ENCODE measurements at regions not wholly inside any gene's neighbourhood (a gene's known extent, or its start where the extent isn't known, plus 50 kb on each side); places are given as distances from the start of the nearest gene placed in this dataset.
"Not testable (repeated sequence)": the region's sequence is repeated elsewhere in the genome, so short reads cannot be mapped to it uniquely, and the experiment has no call there.

DNA sequence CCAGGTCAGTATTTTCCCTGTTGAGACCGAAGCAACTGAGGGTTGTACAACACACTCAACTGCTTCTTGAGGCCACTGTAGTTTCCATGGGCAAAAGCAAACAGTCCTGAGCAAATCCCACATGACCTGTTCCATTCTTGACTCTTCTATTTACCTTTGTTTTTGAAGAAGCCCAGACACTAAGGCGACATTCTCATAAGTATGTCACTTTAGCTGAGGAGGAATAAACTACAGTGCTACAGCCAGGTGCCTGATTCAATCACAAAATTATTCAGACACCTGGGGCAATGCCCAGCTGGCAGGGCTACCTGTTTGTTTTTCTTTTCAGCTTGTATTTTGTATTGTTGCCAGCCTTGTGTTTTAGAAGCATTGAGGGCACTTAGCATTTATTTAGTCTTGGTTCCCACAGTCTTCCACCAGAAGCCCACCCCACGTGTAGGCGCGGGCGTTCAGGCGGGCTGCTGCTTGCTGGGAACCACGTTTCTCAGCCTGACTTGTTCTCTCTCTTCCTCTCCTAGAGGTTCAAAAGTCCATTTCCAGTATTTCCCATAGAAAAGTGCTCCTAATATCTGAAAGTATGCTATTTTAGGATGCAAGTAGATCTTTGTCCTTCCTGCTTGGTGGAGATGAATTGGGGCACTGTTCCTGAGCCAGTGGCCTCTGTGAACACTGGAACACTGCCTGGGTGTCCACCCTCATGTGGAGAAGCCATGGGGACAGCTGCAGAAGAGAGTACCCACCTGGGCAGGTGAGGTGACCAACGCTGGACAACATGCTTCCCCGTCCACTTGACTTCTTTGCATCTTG, 99.0 kb upstream of the COPS8 start:
- ATAC-seq (no peak), DNase-seq (no peak)
- Mint-ChIP-seq H3K27me3 (ENCODE audit: low read depth) (peaks cover 16% of the 10 kb centered on the region), H3K9me3 (peaks cover 7% of the 10 kb centered on the region), H3K36me3 (ENCODE audit: insufficient read depth) (no peaks in the 10 kb centered on the region), H3K4me3 (no peak overlapping the region), H3K4me1 (ENCODE audit: low read depth) (no peaks in the 10 kb centered on the region)

DNA sequence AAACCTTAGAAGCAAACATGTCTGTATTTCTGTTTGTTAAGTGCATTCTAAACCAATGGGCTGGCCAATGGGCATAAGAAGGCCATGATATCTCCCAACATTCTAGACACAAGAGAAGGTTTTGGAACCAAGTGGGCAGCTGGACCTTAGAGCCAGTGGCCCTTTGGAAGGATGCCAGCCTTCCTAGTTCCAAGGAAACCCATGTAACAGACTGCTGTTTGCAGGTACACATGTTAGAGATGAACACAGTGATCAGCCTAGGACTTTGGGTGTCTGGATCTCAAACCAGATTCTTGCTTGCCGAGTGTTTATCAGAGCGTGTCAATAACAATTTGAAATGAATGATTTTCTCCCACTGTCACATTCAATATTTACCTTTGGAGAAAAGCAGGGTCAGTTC, 97.5 kb upstream of the COPS8 start:
- DNase-seq (no peak), ATAC-seq (no peak)
- no peaks in the 10 kb centered on the region for H3K4me1 Mint-ChIP-seq (ENCODE audit: low read depth)
- no peaks in the 10 kb centered on the region for H3K36me3 Mint-ChIP-seq (ENCODE audit: insufficient read depth)
- no peak overlapping the region for H3K4me3 Mint-ChIP-seq
- H3K9me3 Mint-ChIP-seq, result no peaks in the 10 kb centered on the region
- peaks cover 22% of the 10 kb centered on the region for H3K27me3 Mint-ChIP-seq (ENCODE audit: low read depth)

- Mint-ChIP-seq H3K4me3 (no peak overlapping the region), H3K4me1 (ENCODE audit: low read depth) (no peaks in the 10 kb centered on the region), H3K36me3 (ENCODE audit: insufficient read depth) (no peaks in the 10 kb centered on the region), H3K27me3 (ENCODE audit: low read depth) (peaks cover 24% of the 10 kb centered on the region), H3K9me3 (no peaks in the 10 kb centered on the region)
- no peak for ATAC-seq
- DNase-seq, result no peak
Observed at GRCh38 chr2:236988690-236989624, 96.7 kb upstream of the COPS8 start.

DNA sequence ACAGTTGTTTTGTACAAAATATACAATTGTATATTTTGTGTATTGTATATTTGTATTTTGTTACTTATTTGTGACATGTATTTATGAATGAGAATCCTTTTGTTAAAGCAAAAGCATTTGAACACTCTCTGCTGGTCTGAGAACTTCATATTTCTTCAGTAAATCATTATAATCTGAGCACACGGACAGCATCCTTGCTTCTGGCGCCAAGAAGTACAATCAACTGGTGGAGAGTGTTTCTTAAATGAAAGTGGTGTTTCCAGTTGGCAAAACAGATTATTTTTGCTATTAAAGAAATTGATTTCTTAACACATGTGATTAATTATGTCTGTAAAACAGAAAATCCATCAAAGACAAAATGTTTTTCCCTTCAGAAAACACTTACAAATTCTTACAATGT, 95.1 kb upstream of the COPS8 start:
- ATAC-seq, result no peak
- no peak for DNase-seq
- Mint-ChIP-seq H3K36me3 (ENCODE audit: insufficient read depth) (no peaks in the 10 kb centered on the region), H3K4me1 (ENCODE audit: low read depth) (no peaks in the 10 kb centered on the region), H3K9me3 (no peaks in the 10 kb centered on the region), H3K27me3 (ENCODE audit: low read depth) (peaks cover 33% of the 10 kb centered on the region), H3K4me3 (no peak overlapping the region)

GRCh38 chr2:236991874-236992273, 93.8 kb upstream of the COPS8 start:
- H3K4me3 Mint-ChIP-seq, result no peak overlapping the region
- ATAC-seq, result no peak
- no peaks in the 10 kb centered on the region for H3K4me1 Mint-ChIP-seq (ENCODE audit: low read depth)
- DNase-seq, result no peak
- no peaks in the 10 kb centered on the region for H3K9me3 Mint-ChIP-seq
- no peaks in the 10 kb centered on the region for H3K36me3 Mint-ChIP-seq (ENCODE audit: insufficient read depth)
- peaks cover 39% of the 10 kb centered on the region for H3K27me3 Mint-ChIP-seq (ENCODE audit: low read depth)

DNA sequence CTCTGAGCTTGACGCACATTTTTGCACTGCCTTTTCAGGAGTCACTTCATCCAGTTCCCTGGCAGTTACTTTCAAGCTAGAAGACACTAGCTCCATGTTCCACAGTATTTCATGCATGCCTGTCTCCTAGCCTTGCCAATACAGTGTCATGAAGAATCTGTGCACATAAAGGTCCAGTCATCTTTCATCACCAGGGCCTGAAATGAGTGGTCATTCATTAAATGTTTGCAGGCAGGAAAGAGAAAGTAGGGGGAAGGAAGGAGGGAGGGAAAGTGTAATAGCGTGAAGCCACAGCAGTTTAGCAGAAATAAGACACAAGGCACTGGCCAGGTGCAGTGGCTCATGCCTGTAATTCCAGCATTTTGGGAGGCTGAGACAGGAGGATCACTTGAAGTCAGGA, 92.4 kb upstream of the COPS8 start:
- no peak for ATAC-seq
- no peaks in the 10 kb centered on the region for H3K4me1 Mint-ChIP-seq (ENCODE audit: low read depth)
- H3K4me3 Mint-ChIP-seq, result no peak overlapping the region

DNA sequence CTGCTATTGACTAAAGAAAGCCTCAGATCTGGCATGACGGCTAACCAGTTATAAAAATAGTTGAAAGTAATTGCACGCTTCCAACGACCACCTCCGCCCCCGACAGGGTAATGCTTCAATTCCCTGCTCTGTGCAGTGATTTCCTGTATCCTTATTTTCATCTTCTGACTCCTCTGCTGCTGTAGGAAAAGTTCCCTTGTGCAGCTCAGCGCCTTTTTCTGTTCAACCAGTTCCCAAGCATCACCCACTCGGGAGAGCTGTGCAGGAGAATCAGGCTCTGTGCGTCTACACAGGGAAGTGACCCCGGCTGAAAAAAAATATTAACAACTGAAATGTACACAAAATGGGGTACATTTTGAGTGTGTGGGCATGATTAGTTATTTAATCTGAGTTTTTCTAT, 91.3 kb upstream of the COPS8 start:
- ATAC-seq, result no peak
- H3K27me3 Mint-ChIP-seq (ENCODE audit: low read depth), result peaks cover 33% of the 10 kb centered on the region
- no peak overlapping the region for H3K4me3 Mint-ChIP-seq

More for the DNA sequence above, 92.4 kb upstream of the COPS8 start:
- DNase-seq, result no peak
- Mint-ChIP-seq H3K36me3 (ENCODE audit: insufficient read depth) (no peaks in the 10 kb centered on the region), H3K27me3 (ENCODE audit: low read depth) (peaks cover 38% of the 10 kb centered on the region), H3K9me3 (no peaks in the 10 kb centered on the region)

DNA sequence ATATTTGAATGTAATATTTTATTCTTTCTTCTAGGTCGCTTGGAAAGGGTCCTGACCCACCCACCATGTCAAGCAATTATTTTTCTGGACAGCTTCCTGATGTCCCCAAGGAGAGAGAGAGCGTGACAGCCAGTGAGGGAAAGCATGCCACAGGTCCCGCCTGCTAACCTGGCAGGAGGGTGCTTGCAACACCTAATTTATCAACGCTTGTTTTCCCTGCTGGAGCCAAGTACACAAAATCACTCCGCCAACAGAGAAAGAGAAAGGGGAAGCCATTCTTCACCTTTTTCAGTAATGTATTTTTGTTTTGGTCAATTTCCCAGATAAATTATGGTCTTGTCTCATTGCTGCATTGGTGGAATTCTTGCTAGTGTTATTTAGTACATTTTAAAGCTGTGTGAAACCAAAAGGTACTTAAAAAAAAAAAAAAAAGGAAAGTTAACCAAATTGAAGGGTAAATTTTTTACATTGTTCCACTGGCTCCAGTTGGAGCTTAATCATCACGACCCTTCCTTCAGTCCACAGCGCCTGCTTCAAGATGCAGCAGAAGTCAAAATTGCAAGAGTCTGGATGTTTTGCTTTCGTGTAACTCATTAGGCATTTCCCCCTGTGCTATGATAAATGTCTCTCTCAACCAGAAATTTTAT, 88.5 kb upstream of the COPS8 start:
- no peaks in the 10 kb centered on the region for H3K4me1 Mint-ChIP-seq (ENCODE audit: low read depth)
- H3K36me3 Mint-ChIP-seq (ENCODE audit: insufficient read depth), result no peaks in the 10 kb centered on the region
- DNase-seq (no peak), ATAC-seq (no peak)
- no peaks in the 10 kb centered on the region for H3K9me3 Mint-ChIP-seq
- H3K27me3 Mint-ChIP-seq (ENCODE audit: low read depth), result peaks cover 32% of the 10 kb centered on the region
- H3K4me3 Mint-ChIP-seq, result no peak overlapping the region

More for the DNA sequence above, 91.3 kb upstream of the COPS8 start:
- H3K36me3 Mint-ChIP-seq (ENCODE audit: insufficient read depth), result no peaks in the 10 kb centered on the region
- no peaks in the 10 kb centered on the region for H3K9me3 Mint-ChIP-seq
- no peaks in the 10 kb centered on the region for H3K4me1 Mint-ChIP-seq (ENCODE audit: low read depth)
- no peak for DNase-seq

GRCh38 chr2:236998236-236998635, 87.5 kb upstream of the COPS8 start:
- Mint-ChIP-seq H3K4me1 (ENCODE audit: low read depth) (no peaks in the 10 kb centered on the region), H3K4me3 (no peak overlapping the region), H3K36me3 (ENCODE audit: insufficient read depth) (no peaks in the 10 kb centered on the region), H3K27me3 (ENCODE audit: low read depth) (peaks cover 27% of the 10 kb centered on the region), H3K9me3 (no peaks in the 10 kb centered on the region)
- ATAC-seq (no peak), DNase-seq (no peak)

- H3K27me3 Mint-ChIP-seq (ENCODE audit: low read depth), result peaks cover 24% of the 10 kb centered on the region
- DNase-seq (no peak), ATAC-seq (no peak)
- H3K4me3 Mint-ChIP-seq, result no peak overlapping the region
- H3K9me3 Mint-ChIP-seq, result no peaks in the 10 kb centered on the region
- H3K4me1 Mint-ChIP-seq (ENCODE audit: low read depth), result no peaks in the 10 kb centered on the region
- no peaks in the 10 kb centered on the region for H3K36me3 Mint-ChIP-seq (ENCODE audit: insufficient read depth)
Observed at GRCh38 chr2:236998758-236999157, 86.9 kb upstream of the COPS8 start.

GRCh38 chr2:237000481-237000880, 85.2 kb upstream of the COPS8 start:
- H3K9me3 Mint-ChIP-seq, result no peaks in the 10 kb centered on the region
- H3K4me3 Mint-ChIP-seq, result no peak overlapping the region
- ATAC-seq, result no peak

GRCh38 chr2:237005341-237005740, 80.3 kb upstream of the COPS8 start:
- not testable (repeated sequence) for ATAC-seq; H3K27me3 Mint-ChIP-seq (ENCODE audit: low read depth); DNase-seq; H3K4me3 Mint-ChIP-seq; H3K36me3 Mint-ChIP-seq (ENCODE audit: insufficient read depth); H3K4me1 Mint-ChIP-seq (ENCODE audit: low read depth); H3K9me3 Mint-ChIP-seq

More at GRCh38 chr2:237000481-237000880, 85.2 kb upstream of the COPS8 start:
- H3K36me3 Mint-ChIP-seq (ENCODE audit: insufficient read depth), result no peaks in the 10 kb centered on the region
- DNase-seq, result no peak
- peaks cover 24% of the 10 kb centered on the region for H3K27me3 Mint-ChIP-seq (ENCODE audit: low read depth)
- H3K4me1 Mint-ChIP-seq (ENCODE audit: low read depth), result no peaks in the 10 kb centered on the region

GRCh38 chr2:237011206-237011795, 74.4 kb upstream of the COPS8 start:
- Mint-ChIP-seq H3K4me1 (ENCODE audit: low read depth) (no peaks in the 10 kb centered on the region), H3K9me3 (no peaks in the 10 kb centered on the region), H3K4me3 (no peak overlapping the region), H3K27me3 (ENCODE audit: low read depth) (peaks cover 2% of the 10 kb centered on the region), H3K36me3 (ENCODE audit: insufficient read depth) (no peaks in the 10 kb centered on the region)
- DNase-seq (no peak), ATAC-seq (no peak)

DNA sequence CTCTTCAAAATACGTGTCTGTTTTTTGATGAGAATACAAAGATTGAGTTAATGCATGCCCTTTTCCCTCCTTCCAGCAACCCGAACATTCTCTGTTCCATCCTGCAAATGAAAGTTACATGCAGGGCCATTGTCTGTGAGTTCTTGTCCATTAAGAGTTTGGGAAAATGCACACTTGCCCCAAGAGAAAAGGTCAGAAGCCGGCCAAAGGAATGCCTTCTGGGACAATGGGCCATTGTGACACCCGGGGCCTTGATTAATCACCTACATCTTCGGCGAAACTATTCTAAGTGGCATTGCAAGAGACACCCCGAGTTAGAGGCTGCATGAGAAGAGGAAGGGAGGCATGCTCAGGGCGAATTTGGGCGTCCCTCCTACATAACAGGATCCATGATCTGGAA, 73.7 kb upstream of the COPS8 start:
- peaks cover 2% of the 10 kb centered on the region for H3K27me3 Mint-ChIP-seq (ENCODE audit: low read depth)
- no peaks in the 10 kb centered on the region for H3K4me1 Mint-ChIP-seq (ENCODE audit: low read depth)
- DNase-seq (no peak), ATAC-seq (no peak)
- no peaks in the 10 kb centered on the region for H3K36me3 Mint-ChIP-seq (ENCODE audit: insufficient read depth)
- no peaks in the 10 kb centered on the region for H3K9me3 Mint-ChIP-seq
- no peak overlapping the region for H3K4me3 Mint-ChIP-seq
